ENCODE measurements at regions not wholly inside any gene's neighbourhood (a gene's known extent, or its start where the extent isn't known, plus 50 kb on each side); places are given as distances from the start of the nearest gene placed in this dataset.
"Not testable (repeated sequence)": the region's sequence is repeated elsewhere in the genome, so short reads cannot be mapped to it uniquely, and the experiment has no call there.

DNA sequence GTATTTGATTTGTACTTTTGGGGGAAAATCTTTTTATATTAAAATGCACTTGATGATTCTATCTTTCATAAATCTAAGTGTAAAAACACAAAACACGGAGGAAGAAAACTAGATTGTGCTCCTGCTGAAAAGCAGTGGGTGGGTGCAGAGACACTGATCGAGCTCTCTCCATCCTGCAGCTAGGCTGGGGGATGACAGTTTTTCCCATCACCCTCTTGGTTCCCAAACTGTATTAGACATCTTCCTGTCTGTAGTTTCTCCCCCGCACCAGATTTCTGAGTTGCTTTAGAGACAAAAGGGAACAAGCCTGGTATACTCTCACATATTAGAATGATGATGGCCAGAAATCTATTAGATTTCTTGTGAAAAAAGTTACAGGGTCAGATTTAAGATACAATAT lies 99.6 kb downstream of the FAM114A2 start:
- TF ChIP-seq, protein P1, sequence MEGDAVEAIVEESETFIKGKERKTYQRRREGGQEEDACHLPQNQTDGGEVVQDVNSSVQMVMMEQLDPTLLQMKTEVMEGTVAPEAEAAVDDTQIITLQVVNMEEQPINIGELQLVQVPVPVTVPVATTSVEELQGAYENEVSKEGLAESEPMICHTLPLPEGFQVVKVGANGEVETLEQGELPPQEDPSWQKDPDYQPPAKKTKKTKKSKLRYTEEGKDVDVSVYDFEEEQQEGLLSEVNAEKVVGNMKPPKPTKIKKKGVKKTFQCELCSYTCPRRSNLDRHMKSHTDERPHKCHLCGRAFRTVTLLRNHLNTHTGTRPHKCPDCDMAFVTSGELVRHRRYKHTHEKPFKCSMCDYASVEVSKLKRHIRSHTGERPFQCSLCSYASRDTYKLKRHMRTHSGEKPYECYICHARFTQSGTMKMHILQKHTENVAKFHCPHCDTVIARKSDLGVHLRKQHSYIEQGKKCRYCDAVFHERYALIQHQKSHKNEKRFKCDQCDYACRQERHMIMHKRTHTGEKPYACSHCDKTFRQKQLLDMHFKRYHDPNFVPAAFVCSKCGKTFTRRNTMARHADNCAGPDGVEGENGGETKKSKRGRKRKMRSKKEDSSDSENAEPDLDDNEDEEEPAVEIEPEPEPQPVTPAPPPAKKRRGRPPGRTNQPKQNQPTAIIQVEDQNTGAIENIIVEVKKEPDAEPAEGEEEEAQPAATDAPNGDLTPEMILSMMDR (IDR thresholded peaks at IDR 0.05; ENCODE audit: unreplicated experiment) = no peak
- H3K9me3 Mint-ChIP-seq (ENCODE audit: low read depth) = peaks cover 52% of the 10 kb centered on the region
- no peak overlapping the region for H3K27ac Mint-ChIP-seq
- no peaks in the 10 kb centered on the region for H3K4me1 Mint-ChIP-seq (ENCODE audit: low read depth)
- H3K36me3 Mint-ChIP-seq (ENCODE audit: insufficient read depth) = peaks cover 5% of the 10 kb centered on the region
- no peaks in the 10 kb centered on the region for H3K27me3 Mint-ChIP-seq
- no peak for DNase-seq (ENCODE audit: low spot score, unreplicated experiment)
- no peak overlapping the region for H3K4me3 Mint-ChIP-seq (ENCODE audit: low read depth)

GRCh38 chr5:153938191-153938842 lies 100.4 kb downstream of the FAM114A2 start:
- Mint-ChIP-seq H3K27me3 (no peaks in the 10 kb centered on the region), H3K27ac (no peak overlapping the region), H3K36me3 (ENCODE audit: insufficient read depth) (peaks cover 5% of the 10 kb centered on the region), H3K4me1 (ENCODE audit: low read depth) (no peaks in the 10 kb centered on the region), H3K4me3 (ENCODE audit: low read depth) (no peak overlapping the region), H3K9me3 (ENCODE audit: low read depth) (peaks cover 46% of the 10 kb centered on the region)
- TF ChIP-seq, protein P1 (IDR thresholded peaks at IDR 0.05; ENCODE audit: unreplicated experiment) = no peak
- no peak for DNase-seq (ENCODE audit: low spot score, unreplicated experiment)

- no peaks in the 10 kb centered on the region for H3K27me3 Mint-ChIP-seq
- peaks cover 46% of the 10 kb centered on the region for H3K9me3 Mint-ChIP-seq (ENCODE audit: low read depth)
- peaks cover 5% of the 10 kb centered on the region for H3K36me3 Mint-ChIP-seq (ENCODE audit: insufficient read depth)
- DNase-seq (ENCODE audit: low spot score, unreplicated experiment) = no peak
- H3K4me3 Mint-ChIP-seq (ENCODE audit: low read depth) = no peak overlapping the region
- H3K4me1 Mint-ChIP-seq (ENCODE audit: low read depth) = no peaks in the 10 kb centered on the region
- TF ChIP-seq, protein P1 (IDR thresholded peaks at IDR 0.05; ENCODE audit: unreplicated experiment) = no peak
- no peak overlapping the region for H3K27ac Mint-ChIP-seq
Observed at GRCh38 chr5:153937661-153938060, 101.0 kb downstream of the FAM114A2 start.

- H3K9me3 Mint-ChIP-seq (ENCODE audit: low read depth) = peaks cover 29% of the 10 kb centered on the region
- H3K4me3 Mint-ChIP-seq (ENCODE audit: low read depth); H3K36me3 Mint-ChIP-seq (ENCODE audit: insufficient read depth); H3K27ac Mint-ChIP-seq; DNase-seq (ENCODE audit: low spot score, unreplicated experiment); H3K4me1 Mint-ChIP-seq (ENCODE audit: low read depth); H3K27me3 Mint-ChIP-seq: not testable (repeated sequence)
Observed at GRCh38 chr5:153935151-153935550, 103.6 kb downstream of the FAM114A2 start.

GRCh38 chr5:153926201-153926600 lies 112.5 kb downstream of the FAM114A2 start:
- Mint-ChIP-seq H3K27me3 (no peaks in the 10 kb centered on the region), H3K4me1 (ENCODE audit: low read depth) (no peaks in the 10 kb centered on the region), H3K36me3 (ENCODE audit: insufficient read depth) (no peaks in the 10 kb centered on the region), H3K9me3 (ENCODE audit: low read depth) (peaks cover 5% of the 10 kb centered on the region), H3K27ac (no peak overlapping the region), H3K4me3 (ENCODE audit: low read depth) (no peak overlapping the region)
- TF ChIP-seq, protein P1 (IDR thresholded peaks at IDR 0.05; ENCODE audit: unreplicated experiment) = no peak
- no peak for DNase-seq (ENCODE audit: low spot score, unreplicated experiment)

GRCh38 chr5:153919161-153919560 lies 119.5 kb downstream of the FAM114A2 start:
- Mint-ChIP-seq H3K27ac (no peak overlapping the region), H3K36me3 (ENCODE audit: insufficient read depth) (no peaks in the 10 kb centered on the region), H3K9me3 (ENCODE audit: low read depth) (peaks cover 17% of the 10 kb centered on the region), H3K27me3 (no peaks in the 10 kb centered on the region), H3K4me1 (ENCODE audit: low read depth) (no peaks in the 10 kb centered on the region), H3K4me3 (ENCODE audit: low read depth) (no peak overlapping the region)
- TF ChIP-seq, protein P1 (IDR thresholded peaks at IDR 0.05; ENCODE audit: unreplicated experiment) = no peak
- no peak for DNase-seq (ENCODE audit: low spot score, unreplicated experiment)

Data from progenitor cell of endocrine pancreas (in vitro differentiated cells).